Endothelial cell of umbilical vein (primary cell): ENCODE measurements at regions not wholly inside any gene's neighbourhood (a gene's known extent, or its start where the extent isn't known, plus 50 kb on each side); places are given as distances from the start of the nearest gene placed in this dataset.
A peak's percentile ranks its signal among the peaks of the same experiment; 100 is the strongest.

Source experiments
- BruUV-seq: library from RNA; stranded (reverse); fragments of 400-500 nt; replicated peaks from 2 replicates; lab custom pipeline; 2021; lab: Mats Ljungman, UMichigan
- CTCF ChIA-PET: fragments of 300-600, 350-600 bp; sonication (Branson Sonifier 250); formaldehyde crosslinking; loops from one replicate; lab custom pipeline; 2021; ENCODE audit warnings: antibody characterized with exemption, inconsistent platforms; lab: Charles Lee
- POLR2A ChIA-PET: fragments of 300-600, 350-600 bp; sonication (Branson Sonifier 250); formaldehyde crosslinking; loops from one replicate; lab custom pipeline; 2021; ENCODE audit warnings: antibody characterized with exemption, inconsistent platforms; lab: Charles Lee
- DNase-seq: peaks from one replicate; pipeline ENCODE4 v3.0.0-alpha.2; 2011; ENCODE audit warnings: low read depth, low spot score
- FAIRE-seq: peaks from 2 replicates; lab custom pipeline; 2011; peaks lifted over from hg19 to GRCh38; lab: Jason Lieb, UNC
- H2AFZ ChIP-seq: 2 replicates; pipeline ENCODE4 v1.6.0; 2012; ENCODE audit warnings: low read depth, low read length, control low read depth, inconsistent platforms
- H3K27ac ChIP-seq: 2 replicates; pipeline ENCODE4 v1.5.1; 2011; ENCODE audit warnings: low read depth, mild to moderate bottlenecking, control low read depth, low read length, moderate library complexity; ENCODE audit not compliant: insufficient read depth
- H3K27me3 ChIP-seq, 2 experiments: 2 replicates each; pipeline versions ENCODE4 v1.6.0 to v1.6.1; 2011; ENCODE audit warnings: low read length in 2 of 2, mixed read lengths in 1 of 2; ENCODE audit not compliant: control insufficient read depth in 2 of 2, insufficient read depth in 2 of 2
- H3K36me3 ChIP-seq, 2 experiments: 2 replicates in 1 of 2; 3 replicates in 1 of 2; pipeline ENCODE4 v1.5.1; 2011; ENCODE audit warnings: low read length in 2 of 2, mild to moderate bottlenecking in 1 of 2, moderate library complexity in 1 of 2; ENCODE audit not compliant: control insufficient read depth in 2 of 2, insufficient read depth in 2 of 2; ENCODE audit errors: extremely low read depth in 1 of 2
- H3K4me1 ChIP-seq: 3 replicates; pipeline ENCODE4 v1.5.1; 2011; ENCODE audit warnings: mild to moderate bottlenecking, low read length; ENCODE audit not compliant: control insufficient read depth, insufficient read depth; ENCODE audit errors: extremely low read depth
- H3K4me2 ChIP-seq: 2 replicates; pipeline ENCODE4 v1.6.1; 2011; ENCODE audit warnings: low read length, control low read depth, mixed read lengths; ENCODE audit not compliant: insufficient read depth
- H3K4me3 ChIP-seq, 3 experiments: fragments of 200-600 bp in 1 of 3; sonication (generic), shearing (Covaris generic) in 1 of 3; replicated peaks in 1 of 3; 2 replicates each; pipeline ENCODE4 v1.5.1; 2011 to 2016; ENCODE audit warnings: control low read depth in 3 of 3, low read length in 3 of 3, mild to moderate bottlenecking in 2 of 3, inconsistent platforms in 1 of 3, low read depth in 1 of 3, moderate library complexity in 1 of 3; ENCODE audit not compliant: insufficient read depth in 1 of 3
- H3K79me2 ChIP-seq: 2 replicates; pipeline ENCODE4 v1.6.0; 2012; ENCODE audit warnings: low read length, inconsistent platforms; ENCODE audit not compliant: control insufficient read depth, insufficient read depth
- H3K9ac ChIP-seq: replicated peaks from 2 replicates; pipeline ENCODE3; 2011; ENCODE audit warnings: low read length, control low read depth; ENCODE audit not compliant: insufficient read depth; ENCODE audit errors: extremely low read depth
- H3K9me1 ChIP-seq: replicated peaks from 3 replicates; pipeline ENCODE4 v1.6.0; 2011; ENCODE audit warnings: mild to moderate bottlenecking, low read length; ENCODE audit not compliant: control insufficient read depth, insufficient read depth; ENCODE audit errors: extremely low read depth
- H3K9me3 ChIP-seq: replicated peaks from 2 replicates; pipeline ENCODE4 v1.5.1; 2012; ENCODE audit warnings: low read length, inconsistent platforms; ENCODE audit not compliant: control insufficient read depth, insufficient read depth
- H4K20me1 ChIP-seq: replicated peaks from 2 replicates; pipeline ENCODE3; 2011; ENCODE audit warnings: mild to moderate bottlenecking, low read length; ENCODE audit not compliant: control insufficient read depth, insufficient read depth; ENCODE audit errors: extremely low read depth
- CTCF ChIP-seq, 2 donors: IDR thresholded peaks; 1 replicate in 1 of 2; 2 replicates in 1 of 2; pipeline ENCODE4 v1.5.1; 2011; ENCODE audit warnings: low read length in 2 of 2, mild to moderate bottlenecking in 2 of 2, moderate library complexity in 2 of 2, control low read depth in 1 of 2, inconsistent platforms in 1 of 2, low read depth in 1 of 2; ENCODE audit not compliant: insufficient read depth in 1 of 2; ENCODE audit errors: extremely low read depth in 1 of 2
- EZH2 ChIP-seq: IDR thresholded peaks from 2 replicates; pipeline ENCODE4 v1.6.1; 2012; ENCODE audit warnings: borderline replicate concordance, low read depth, mild to moderate bottlenecking, moderate library complexity, low read length, inconsistent platforms; ENCODE audit not compliant: severe bottlenecking
- FOS ChIP-seq: IDR thresholded peaks from 2 replicates; pipeline ENCODE4 v1.6.1; 2011; ENCODE audit warnings: mild to moderate bottlenecking, low read length, moderate library complexity, borderline replicate concordance; ENCODE audit not compliant: insufficient read depth
- GATA2 ChIP-seq: IDR thresholded peaks from 2 replicates; pipeline ENCODE4 v1.7.0; 2011; ENCODE audit warnings: low read depth, mild to moderate bottlenecking, moderate library complexity, mixed read lengths, low read length; ENCODE audit not compliant: insufficient read length, insufficient read depth
- JUN ChIP-seq: IDR thresholded peaks from 2 replicates; pipeline ENCODE4 v1.6.1; 2011; ENCODE audit warnings: borderline replicate concordance, low read depth; ENCODE audit not compliant: insufficient read length, insufficient read depth
- MAX ChIP-seq: IDR thresholded peaks from 2 replicates; pipeline ENCODE4 v1.6.1; 2011; ENCODE audit not compliant: insufficient read depth, insufficient read length
- MYC ChIP-seq: IDR thresholded peaks from one replicate; pipeline ENCODE4 v1.6.1; 2011; ENCODE audit warnings: mild to moderate bottlenecking, low read depth, low read length
- POLR2A ChIP-seq: IDR thresholded peaks from 2 replicates; pipeline ENCODE4 v1.6.1; 2012; ENCODE audit warnings: low read depth, mild to moderate bottlenecking, control low read depth, low read length
- POLR2AphosphoS5 ChIP-seq: IDR thresholded peaks from 2 replicates; pipeline ENCODE4 v1.6.1; 2012; ENCODE audit warnings: low read depth, mild to moderate bottlenecking, control low read depth, low read length, moderate library complexity; ENCODE audit not compliant: insufficient read depth
- dilution Hi-C: fragments of 300-500 bp; cut with MboI; formaldehyde crosslinking; loops from one replicate; pipeline ENCODE4 v1.15.0; 2019; ENCODE audit warnings: low sequenced_read_pairs; ENCODE audit not compliant: extremely low pct_ligation_motif_present
- intact Hi-C: fragments of 100-400 bp; cut with micrococcal nuclease; formaldehyde crosslinking; loops from one replicate; pipeline ENCODE4 v1.10.0; 2022

GRCh38 chr7:17042211-17042610 lies 160.4 kb upstream of the AGR3 start:
- no peak for TF ChIP-seq EZH2
- no peak for TF ChIP-seq POLR2AphosphoS5
- TF ChIP-seq GATA2: peak; percentile 83
- no peak for TF ChIP-seq MAX
- no peak for TF ChIP-seq CTCF (IDR thresholded peaks at IDR 0.05; ENCODE audit: extremely low read depth in 1 of 2, insufficient read depth in 1 of 2, low read depth in 1 of 2, low read length in 2 of 2)
- no peak for TF ChIP-seq POLR2A
- TF ChIP-seq JUN: peak; percentile 69
- TF ChIP-seq FOS: peak; percentile 22
- no peak for TF ChIP-seq MYC
- ChIA-PET POLR2A (no interaction called here), CTCF (interaction anchor here (1.1 to 2.0 kb wide), 2 partner anchors 259 to 260 kb away, joined by 5 read pairs; no protein-coding TSS in a partner anchor)
- Histone ChIP-seq H3K4me3 (no peak overlapping the region), H4K20me1 (no peaks in the 10 kb centered on the region), H2AFZ (no peak overlapping the region), H3K9me1 (no peaks in the 10 kb centered on the region), H3K4me2 (peak overlapping the region; percentile 76), H3K9me3 (no peaks in the 10 kb centered on the region), H3K9ac (peak overlapping the region; percentile 50), H3K27ac (peak overlapping the region; percentile 88), H3K4me1 (peaks cover 52% of the 10 kb centered on the region), H3K27me3 (no peaks in the 10 kb centered on the region), H3K36me3 (no peaks in the 10 kb centered on the region), H3K79me2 (no peaks in the 10 kb centered on the region)
- BruUV-seq: no TSS peak
- dilution Hi-C loops: no loop called here
- FAIRE-seq (no peak), DNase-seq (peak; percentile 48)
- intact Hi-C loops: loop anchor here (1.0 to 10.0 kb wide), 5 partner anchors 33 to 400 kb away; partner anchors contain the start of genes ANKMY2 and BZW2
